Esophagus squamous epithelium (tissue), 5 donors: ENCODE measurements at regions not wholly inside any gene's neighbourhood (a gene's known extent, or its start where the extent isn't known, plus 50 kb on each side); places are given as distances from the start of the nearest gene placed in this dataset.

ENCODE experiments used
- DNase-seq: peaks from one replicate; lab custom pipeline; 2025; lab: John Stamatoyannopoulos, UW
- H3K27ac ChIP-seq, 4 donors: fragments of 200-600 bp; sonication (generic); one replicate each; pipeline ENCODE4 v1.5.1; 2016 to 2019; ENCODE audit warnings: mild to moderate bottlenecking in 1 of 4
- H3K27me3 ChIP-seq, 4 donors: fragments of 200-600 bp; sonication (generic); 1 replicate in 3 of 4; 2 replicates in 1 of 4; pipeline versions ENCODE4 v1.5.1 to v1.6.0; 2017 to 2021; ENCODE audit warnings: antibody characterized with exemption in 1 of 4
- H3K36me3 ChIP-seq, 3 donors: fragments of 200-600 bp; sonication (generic); one replicate each; pipeline ENCODE4 v1.5.1; 2016 to 2019
- H3K4me1 ChIP-seq, 3 donors: fragments of 200-600 bp; sonication (generic); one replicate each; pipeline ENCODE4 v1.5.1; 2017 to 2019
- H3K4me3 ChIP-seq, 4 donors: fragments of 200-600 bp; sonication (generic); 1 replicate in 3 of 4; 2 replicates in 1 of 4; pipeline ENCODE4 v1.5.1; 2016 to 2019; ENCODE audit warnings: mild to moderate bottlenecking in 2 of 4, moderate library complexity in 1 of 4
- H3K9me3 ChIP-seq, 3 donors: fragments of 200-600 bp; sonication (generic); one replicate each; pipeline ENCODE4 v1.5.1; 2016 to 2019
- POLR2A ChIP-seq, 4 donors: fragments of 450-650 bp; IDR thresholded peaks; one replicate each; pipeline ENCODE4 v1.6.1; 2017; ENCODE audit warnings: antibody characterized with exemption in 4 of 4, mild to moderate bottlenecking in 4 of 4, moderate library complexity in 3 of 4
- WGBS, 2 donors: methylation state at CpG; one replicate each; pipeline ENCODE4 v1.1.5; 2018; 5-methylcytosine and 5-hydroxymethylcytosine counted together
- intact Hi-C: fragments of 100-400 bp; cut with DNase I; formaldehyde crosslinking; loops from one replicate; pipeline ENCODE4 v1.15.0; 2022
- TF ChIP-seq, protein P1 (sequence below), 6 experiments: fragments of 450-650 bp in 4 of 6; fragments of 200-600 bp in 2 of 6; sonication (generic) in 2 of 6; IDR thresholded peaks; one replicate each; pipeline ENCODE4 v1.5.1; 2016 to 2019; ENCODE audit warnings: antibody characterized with exemption in 6 of 6, mild to moderate bottlenecking in 4 of 6, moderate library complexity in 4 of 6
- donor health status: DM: yes; HTN: yes; CAD: no.

DNA sequence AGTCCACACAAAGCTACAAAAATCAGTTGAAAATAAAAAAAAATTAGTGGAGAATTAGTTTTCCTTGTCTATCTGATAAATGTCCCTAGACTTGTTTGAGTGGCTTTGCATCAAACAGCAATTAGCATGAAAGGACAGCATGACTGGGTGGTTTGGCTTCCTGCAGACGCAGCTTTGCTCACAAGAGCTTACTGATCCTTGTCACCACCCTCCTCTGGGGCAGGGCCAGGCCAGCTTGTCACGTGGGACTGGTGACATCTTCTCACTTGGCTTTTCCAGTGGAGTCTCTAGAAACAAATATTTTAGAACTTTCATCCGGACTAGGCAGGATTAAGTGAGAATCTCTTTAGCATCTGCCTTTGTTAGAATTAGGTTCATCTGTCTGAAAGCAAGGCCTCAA is 76.0 kb upstream of the OLIG2 start:
- Histone ChIP-seq H3K4me1 (no peaks in the 10 kb centered on the region), H3K9me3 (no peaks in the 10 kb centered on the region), H3K27ac (no peak overlapping the region), H3K27me3 (peaks cover 0 to 51% (median 0%) of the 10 kb centered on the region in 4 donors), H3K36me3 (no peaks in the 10 kb centered on the region), H3K4me3 (no peak overlapping the region)
- no peak for DNase-seq
- TF ChIP-seq, protein P1, sequence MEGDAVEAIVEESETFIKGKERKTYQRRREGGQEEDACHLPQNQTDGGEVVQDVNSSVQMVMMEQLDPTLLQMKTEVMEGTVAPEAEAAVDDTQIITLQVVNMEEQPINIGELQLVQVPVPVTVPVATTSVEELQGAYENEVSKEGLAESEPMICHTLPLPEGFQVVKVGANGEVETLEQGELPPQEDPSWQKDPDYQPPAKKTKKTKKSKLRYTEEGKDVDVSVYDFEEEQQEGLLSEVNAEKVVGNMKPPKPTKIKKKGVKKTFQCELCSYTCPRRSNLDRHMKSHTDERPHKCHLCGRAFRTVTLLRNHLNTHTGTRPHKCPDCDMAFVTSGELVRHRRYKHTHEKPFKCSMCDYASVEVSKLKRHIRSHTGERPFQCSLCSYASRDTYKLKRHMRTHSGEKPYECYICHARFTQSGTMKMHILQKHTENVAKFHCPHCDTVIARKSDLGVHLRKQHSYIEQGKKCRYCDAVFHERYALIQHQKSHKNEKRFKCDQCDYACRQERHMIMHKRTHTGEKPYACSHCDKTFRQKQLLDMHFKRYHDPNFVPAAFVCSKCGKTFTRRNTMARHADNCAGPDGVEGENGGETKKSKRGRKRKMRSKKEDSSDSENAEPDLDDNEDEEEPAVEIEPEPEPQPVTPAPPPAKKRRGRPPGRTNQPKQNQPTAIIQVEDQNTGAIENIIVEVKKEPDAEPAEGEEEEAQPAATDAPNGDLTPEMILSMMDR (IDR thresholded peaks at IDR 0.05), result no peak
- TF ChIP-seq POLR2A (IDR thresholded peaks at IDR 0.05), result no peak
- intact Hi-C loops, result loop anchor here (10.0 kb wide), 1 partner anchor 245 kb away; no protein-coding TSS in a partner anchor
- WGBS, 2 donors, result 42 to 60% methylated on average over 1 to 3 of the region's 3 CpGs

DNA sequence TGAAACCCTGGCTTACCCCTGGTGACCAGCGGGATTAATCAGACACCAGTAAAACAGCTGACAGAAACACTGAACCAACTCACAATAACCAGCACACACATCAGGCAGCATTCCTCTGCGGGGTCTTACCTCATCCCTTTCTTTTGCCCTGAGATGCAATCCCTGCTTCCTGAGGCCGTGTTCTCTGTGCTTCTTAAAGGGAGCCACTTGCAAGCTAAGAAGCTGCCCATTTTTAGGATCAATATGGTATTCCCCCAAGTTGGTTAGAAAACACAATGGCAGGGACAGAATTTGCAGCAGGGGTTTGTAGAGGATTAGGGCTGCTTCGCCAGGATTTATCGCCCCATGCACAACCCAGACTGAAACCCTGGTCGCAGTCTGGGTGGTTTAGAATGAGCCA is 74.7 kb upstream of the OLIG2 start:
- no peak for DNase-seq
- intact Hi-C loops, result no loop called here
- Histone ChIP-seq H3K27ac (no peak overlapping the region), H3K4me3 (no peak overlapping the region), H3K4me1 (no peaks in the 10 kb centered on the region), H3K27me3 (peaks cover 0 to 64% (median 0%) of the 10 kb centered on the region in 4 donors), H3K9me3 (no peaks in the 10 kb centered on the region), H3K36me3 (no peaks in the 10 kb centered on the region)
- TF ChIP-seq, protein P1 (IDR thresholded peaks at IDR 0.05), result no peak
- TF ChIP-seq POLR2A (IDR thresholded peaks at IDR 0.05), result no peak
- WGBS, 2 donors, result 46 to 73% methylated on average over 4 to 5 of the region's 6 CpGs

DNA sequence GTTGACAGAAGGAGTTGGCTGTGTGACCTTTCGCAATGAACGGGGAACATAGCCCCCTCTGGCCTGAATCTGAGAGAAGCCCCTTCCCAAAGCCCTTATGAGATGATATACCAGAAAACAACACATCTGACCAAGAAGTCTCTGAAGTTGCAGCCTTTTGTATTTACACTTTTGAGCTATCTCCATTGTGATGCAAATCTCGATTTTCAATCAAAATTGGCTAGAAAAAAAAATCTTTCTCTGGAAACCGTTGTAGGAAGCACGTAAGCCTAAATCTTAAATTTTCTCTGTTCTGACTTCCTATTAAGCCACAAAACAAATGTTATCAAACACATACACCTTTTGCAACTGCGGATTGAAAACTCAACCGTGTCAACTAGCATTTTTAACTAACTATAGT is 71.4 kb upstream of the OLIG2 start:
- no peaks in the 10 kb centered on the region for H3K4me1 ChIP-seq
- H3K9me3 ChIP-seq, result no peaks in the 10 kb centered on the region
- TF ChIP-seq, protein P1 (IDR thresholded peaks at IDR 0.05), result no peak
- no peak for TF ChIP-seq POLR2A (IDR thresholded peaks at IDR 0.05)
- 46 to 50% methylated on average over 7 of the region's 7 CpGs for WGBS, 2 donors
- peaks cover 0 to 97% (median 0%) of the 10 kb centered on the region in 4 donors for H3K27me3 ChIP-seq
- H3K4me3 ChIP-seq, result no peak overlapping the region
- H3K27ac ChIP-seq, result no peak overlapping the region
- intact Hi-C loops, result no loop called here
- no peak for DNase-seq
- H3K36me3 ChIP-seq, result no peaks in the 10 kb centered on the region

DNA sequence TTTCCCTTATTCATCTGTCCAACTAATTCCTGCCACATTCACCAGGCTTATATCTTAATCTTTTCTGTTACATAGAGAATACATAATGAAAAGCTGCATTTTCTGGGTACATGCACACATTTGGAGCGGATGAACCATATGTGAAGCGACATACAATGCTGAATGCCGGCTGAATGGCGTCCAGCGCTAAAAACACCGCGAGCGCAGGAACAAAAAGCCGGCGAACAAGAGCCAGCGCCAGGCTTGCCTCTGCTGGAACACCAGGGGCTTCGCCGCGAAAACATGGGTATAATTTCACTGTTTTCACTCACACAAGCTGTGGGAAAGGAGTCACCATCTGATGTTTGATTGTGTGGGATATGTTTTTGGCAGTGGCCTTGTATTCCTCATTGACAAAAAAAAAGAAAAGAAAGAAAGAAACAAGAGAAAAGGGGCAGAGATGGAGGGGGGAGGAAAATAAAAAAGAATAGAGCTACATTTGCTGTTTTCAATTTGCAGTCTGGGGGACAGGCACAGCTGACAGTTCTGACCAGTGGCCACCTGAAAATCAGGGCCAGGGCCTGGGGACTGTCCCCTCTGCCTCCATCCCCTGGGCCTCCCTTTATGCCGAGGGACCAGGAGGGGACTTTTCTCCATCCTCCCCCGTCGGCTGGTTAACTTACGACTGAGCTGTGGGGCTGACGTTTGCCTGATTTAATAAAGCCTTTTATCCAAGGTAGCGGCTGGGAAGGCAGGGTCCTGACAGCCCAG is 70.2 kb upstream of the OLIG2 start:
- H3K9me3 ChIP-seq, result no peaks in the 10 kb centered on the region
- H3K27ac ChIP-seq, result no peak overlapping the region
- peaks cover 0 to 100% (median 0%) of the 10 kb centered on the region in 4 donors for H3K27me3 ChIP-seq
- H3K36me3 ChIP-seq, result no peaks in the 10 kb centered on the region
- no peaks in the 10 kb centered on the region for H3K4me1 ChIP-seq
- DNase-seq, result no peak
- TF ChIP-seq POLR2A (IDR thresholded peaks at IDR 0.05), result no peak
- TF ChIP-seq, protein P1 (IDR thresholded peaks at IDR 0.05), result no peak
- intact Hi-C loops, result no loop called here
- H3K4me3 ChIP-seq, result no peak overlapping the region
- WGBS, 2 donors, result 36 to 63% methylated on average over 20 of the region's 20 CpGs

DNA sequence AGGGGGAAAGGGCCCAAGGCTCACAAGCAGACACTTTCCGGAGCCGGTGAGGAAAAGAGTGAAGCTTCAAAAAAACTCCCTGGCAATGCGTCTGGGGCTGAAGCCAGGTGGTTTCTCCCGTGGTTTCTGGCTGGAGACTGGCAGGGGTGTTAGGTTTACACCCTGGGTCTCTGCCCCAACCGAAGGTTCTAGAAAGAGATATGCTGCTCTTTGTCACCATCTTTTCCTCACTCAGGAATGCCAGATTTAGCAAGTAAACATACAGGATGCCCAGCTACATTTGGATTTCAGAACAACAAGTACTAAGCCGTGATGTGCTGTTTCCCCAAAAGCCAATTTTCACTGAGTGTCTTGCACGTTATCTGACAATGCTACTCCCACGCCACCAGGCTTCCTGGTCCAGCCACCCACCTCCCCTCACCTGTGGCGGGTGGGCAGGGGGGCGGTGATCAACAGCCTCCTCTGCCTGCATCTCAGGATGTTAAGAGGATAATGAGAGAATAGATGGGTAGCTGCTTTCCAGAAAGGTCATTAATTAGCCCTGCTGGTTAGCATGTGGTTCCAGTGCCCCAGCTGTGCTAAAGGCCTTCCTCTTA is 69.6 kb upstream of the OLIG2 start:
- no peak overlapping the region for H3K4me3 ChIP-seq
- H3K36me3 ChIP-seq, result no peaks in the 10 kb centered on the region
- peaks cover 0 to 100% (median under 1%) of the 10 kb centered on the region in 4 donors for H3K27me3 ChIP-seq
- no peak for TF ChIP-seq POLR2A (IDR thresholded peaks at IDR 0.05)
- TF ChIP-seq, protein P1 (IDR thresholded peaks at IDR 0.05), result no peak
- H3K4me1 ChIP-seq, result no peaks in the 10 kb centered on the region
- no peaks in the 10 kb centered on the region for H3K9me3 ChIP-seq
- 25 to 34% methylated on average over 5 to 9 of the region's 10 CpGs for WGBS, 2 donors
- intact Hi-C loops, result no loop called here
- DNase-seq, result no peak
- H3K27ac ChIP-seq, result no peak overlapping the region
